ENCODE measurements at regions not wholly inside any gene's neighbourhood (a gene's known extent, or its start where the extent isn't known, plus 50 kb on each side); places are given as distances from the start of the nearest gene placed in this dataset.

DNA sequence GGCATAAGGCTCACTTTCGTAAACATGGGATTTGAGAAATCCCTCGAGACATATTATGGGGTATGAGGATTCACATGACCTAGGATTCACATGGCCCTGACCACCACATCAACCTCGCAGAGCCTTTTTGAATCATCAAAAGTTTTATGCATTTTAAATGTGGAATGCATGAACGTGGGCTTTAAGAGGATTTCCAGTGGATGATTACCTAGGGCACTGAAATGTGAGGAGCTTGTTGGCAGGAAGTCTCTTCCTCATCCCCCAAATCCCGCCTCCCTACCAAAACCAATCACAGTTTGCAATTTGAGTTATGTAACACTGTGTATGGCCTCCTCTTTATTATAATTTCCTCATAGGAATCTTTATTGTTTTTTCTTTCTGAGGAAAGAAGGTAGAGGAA lies 659.6 kb upstream of the TBX3 start:
- Histone ChIP-seq H3K27ac (ENCODE audit: extremely low read depth, low read depth, low read length) (no peak overlapping the region), H3K9me3 (replicated peaks; ENCODE audit: control insufficient read depth, insufficient read depth, low read depth, low read length) (no peaks in the 10 kb centered on the region), H4K20me1 (replicated peaks; ENCODE audit: control insufficient read depth, insufficient read depth, low read length) (no peaks in the 10 kb centered on the region), H3K36me3 (ENCODE audit: control insufficient read depth, insufficient read depth, low read length) (no peaks in the 10 kb centered on the region), H3K4me2 (ENCODE audit: insufficient read depth, low read length) (no peak overlapping the region), H3K79me2 (ENCODE audit: control insufficient read depth, insufficient read depth, low read length) (no peaks in the 10 kb centered on the region), H2AFZ (ENCODE audit: low read depth, low read length) (no peak overlapping the region), H3K4me3 (no peak overlapping the region), H3K27me3 (ENCODE audit: control insufficient read depth in 2 of 2, insufficient read depth in 2 of 2, low read length in 2 of 2) (peaks cover 0 to 13% of the 10 kb centered on the region in 2 experiments; a peak in 2 of 5 replicates), H3K4me1 (replicated peaks in 1 of 2; ENCODE audit: control insufficient read depth in 2 of 2, insufficient read depth in 2 of 2, low read length in 2 of 2) (no peaks in the 10 kb centered on the region), H3K9me1 (ENCODE audit: control insufficient read depth, insufficient read depth, low read length) (no peaks in the 10 kb centered on the region), H3K9ac (ENCODE audit: insufficient read depth in 1 of 2, low read depth in 2 of 2, low read length in 2 of 2) (no peak overlapping the region)
- ChIA-PET CTCF (ENCODE audit: low intra/inter-chr PET ratio) (no interaction called here), POLR2A (interaction anchor here (0.6 to 0.7 kb wide), 2 partner anchors 20 to 961 kb away, joined by 3 read pairs; no protein-coding TSS in a partner anchor)
- no peak for TF ChIP-seq SRSF9 (IDR thresholded peaks at IDR 0.05; ENCODE audit: borderline replicate concordance, low read depth, low read length)
- BruUV-seq (replicated peaks): no TSS peak
- DNase-seq (ENCODE audit: extremely low read depth in 1 of 4, low spot score in 3 of 4) (no peak), ATAC-seq (no peak), FAIRE-seq (no peak)
- in situ Hi-C loops (cut with MboI): no loop called here
- 0% methylated on average over 5 of the region's 5 CpGs for WGBS (ENCODE audit: insufficient coverage, low coverage, missing lambda C conversion rate)
- intact Hi-C loops (cut with micrococcal nuclease): no loop called here

DNA sequence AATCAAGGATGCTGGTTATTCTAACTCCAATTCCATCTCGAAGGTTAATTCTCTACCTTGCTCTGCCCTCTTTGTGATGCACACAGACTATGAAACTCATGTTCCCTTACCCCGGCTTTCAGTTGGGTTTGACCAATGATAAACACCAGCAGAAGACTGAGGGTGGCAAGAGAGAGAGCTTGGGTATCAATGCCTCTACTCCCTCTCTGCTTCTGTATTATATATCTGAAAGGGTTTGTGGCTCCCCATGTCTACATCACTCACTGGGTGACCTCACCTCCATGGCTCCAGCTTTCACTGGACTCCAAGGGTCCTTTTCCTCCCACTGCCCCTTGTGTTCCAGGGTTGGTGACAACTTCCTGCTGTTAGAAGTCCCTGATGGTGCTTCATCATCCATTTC lies 659.0 kb upstream of the TBX3 start:
- peaks cover 0 to 8% of the 10 kb centered on the region in 2 experiments; a peak in 2 of 5 replicates for H3K27me3 ChIP-seq (ENCODE audit: control insufficient read depth in 2 of 2, insufficient read depth in 2 of 2, low read length in 2 of 2)
- no peak overlapping the region for H2AFZ ChIP-seq (ENCODE audit: low read depth, low read length)
- POLR2A ChIA-PET: no interaction called here
- H3K4me3 ChIP-seq: no peak overlapping the region
- WGBS (ENCODE audit: insufficient coverage, low coverage, missing lambda C conversion rate): 0% methylated on average over 2 of the region's 2 CpGs
- no peak for ATAC-seq
- H3K4me2 ChIP-seq (ENCODE audit: insufficient read depth, low read length): no peak overlapping the region
- FAIRE-seq: no peak
- no peaks in the 10 kb centered on the region for H3K4me1 ChIP-seq (replicated peaks in 1 of 2; ENCODE audit: control insufficient read depth in 2 of 2, insufficient read depth in 2 of 2, low read length in 2 of 2)
- intact Hi-C loops (cut with micrococcal nuclease) (no loop called here), in situ Hi-C loops (cut with MboI) (no loop called here)
- CTCF ChIA-PET (ENCODE audit: low intra/inter-chr PET ratio): no interaction called here
- no peak overlapping the region for H3K27ac ChIP-seq (ENCODE audit: extremely low read depth, low read depth, low read length)
- no TSS peak for BruUV-seq (replicated peaks)
- no peaks in the 10 kb centered on the region for H3K36me3 ChIP-seq (ENCODE audit: control insufficient read depth, insufficient read depth, low read length)
- no peak overlapping the region for H3K9ac ChIP-seq (ENCODE audit: insufficient read depth in 1 of 2, low read depth in 2 of 2, low read length in 2 of 2)
- H3K9me1 ChIP-seq (ENCODE audit: control insufficient read depth, insufficient read depth, low read length): no peaks in the 10 kb centered on the region
- no peaks in the 10 kb centered on the region for H3K9me3 ChIP-seq (replicated peaks; ENCODE audit: control insufficient read depth, insufficient read depth, low read depth, low read length)
- DNase-seq (ENCODE audit: extremely low read depth in 1 of 4, low spot score in 3 of 4): no peak
- no peak for TF ChIP-seq COPS2 (conservative IDR thresholded peaks at IDR 0.05)
- TF ChIP-seq ZNF354B (CRISPR knock-in tag; IDR thresholded peaks at IDR 0.05): no peak
- TF ChIP-seq FOXK1 (CRISPR knock-in tag; IDR thresholded peaks at IDR 0.05; ENCODE audit: borderline replicate concordance): no peak
- TF ChIP-seq ZBTB33 (CRISPR knock-in tag; IDR thresholded peaks at IDR 0.05): no peak
- TF ChIP-seq, protein P1, sequence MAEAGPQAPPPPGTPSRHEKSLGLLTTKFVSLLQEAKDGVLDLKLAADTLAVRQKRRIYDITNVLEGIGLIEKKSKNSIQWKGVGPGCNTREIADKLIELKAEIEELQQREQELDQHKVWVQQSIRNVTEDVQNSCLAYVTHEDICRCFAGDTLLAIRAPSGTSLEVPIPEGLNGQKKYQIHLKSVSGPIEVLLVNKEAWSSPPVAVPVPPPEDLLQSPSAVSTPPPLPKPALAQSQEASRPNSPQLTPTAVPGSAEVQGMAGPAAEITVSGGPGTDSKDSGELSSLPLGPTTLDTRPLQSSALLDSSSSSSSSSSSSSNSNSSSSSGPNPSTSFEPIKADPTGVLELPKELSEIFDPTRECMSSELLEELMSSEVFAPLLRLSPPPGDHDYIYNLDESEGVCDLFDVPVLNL (CRISPR knock-in tag; IDR thresholded peaks at IDR 0.05; ENCODE audit: low read depth): no peak
- no peak for TF ChIP-seq PHF20 (IDR thresholded peaks at IDR 0.05; ENCODE audit: partially characterized antibody)
- no peak for TF ChIP-seq RAD21 (CRISPR knock-in tag; conservative IDR thresholded peaks at IDR 0.05 in 1 of 2, IDR thresholded peaks at IDR 0.05 in 1 of 2)
- no peak for TF ChIP-seq MAZ (CRISPR knock-in tag; conservative IDR thresholded peaks at IDR 0.05 in 1 of 2, IDR thresholded peaks at IDR 0.05 in 1 of 2)
- no peak for TF ChIP-seq HDAC3 (IDR thresholded peaks at IDR 0.05; ENCODE audit: borderline replicate concordance, partially characterized antibody)
- TF ChIP-seq ZNF3 (CRISPR knock-in tag; IDR thresholded peaks at IDR 0.05): no peak
- no peaks in the 10 kb centered on the region for H3K79me2 ChIP-seq (ENCODE audit: control insufficient read depth, insufficient read depth, low read length)
- H4K20me1 ChIP-seq (replicated peaks; ENCODE audit: control insufficient read depth, insufficient read depth, low read length): no peaks in the 10 kb centered on the region

All from K562 (cell line).